SK-N-SH (cell line): ENCODE measurements at regions not wholly inside any gene's neighbourhood (a gene's known extent, or its start where the extent isn't known, plus 50 kb on each side); places are given as distances from the start of the nearest gene placed in this dataset.

Experiments
- CTCF ChIA-PET: fragments of 300-600, 350-600 bp; formaldehyde crosslinking; extraction: SDS; loops from one replicate; lab custom pipeline; 2021; lab: Yijun Ruan, JAX
- POLR2A ChIA-PET: fragments of 350-600 bp; sonication (Branson Sonifier 250); formaldehyde crosslinking; extraction: SDS; loops from one replicate; lab custom pipeline; 2020; ENCODE audit warnings: antibody characterized with exemption, inconsistent platforms; lab: Yijun Ruan, JAX
- DNase-seq: peaks from one replicate; pipeline ENCODE4 v3.0.0; 2012
- H2AFZ ChIP-seq: fragments of 200-600 bp; sonication (generic); 2 replicates; pipeline ENCODE4 v1.8.1; 2016; ENCODE audit warnings: antibody characterized with exemption, mild to moderate bottlenecking, low read depth
- H3F3A ChIP-seq: fragments of 200-600 bp; sonication (generic); replicated peaks from 2 replicates; pipeline ENCODE3; 2016; ENCODE audit warnings: antibody characterized with exemption, mild to moderate bottlenecking; ENCODE audit not compliant: insufficient read depth
- H3K27ac ChIP-seq, 2 experiments: fragments of 200-500 bp in 1 of 2; fragments of 200-600 bp in 1 of 2; sonication (Bioruptor generic) in 1 of 2; sonication (generic), shearing (Covaris generic) in 1 of 2; 2 replicates each; pipeline versions ENCODE4 v1.5.1 to v1.6.1; 2014 to 2016; ENCODE audit warnings: low read depth in 2 of 2, inconsistent platforms in 1 of 2, low read length in 1 of 2, mild to moderate bottlenecking in 1 of 2, mixed read lengths in 1 of 2
- H3K27me3 ChIP-seq: fragments of 200-600 bp; sonication (generic), shearing (Covaris generic); 2 replicates; pipeline ENCODE4 v1.6.1; 2016; ENCODE audit warnings: mixed run types; ENCODE audit not compliant: insufficient read depth
- H3K36me3 ChIP-seq, 2 experiments: fragments of 200-500 bp in 1 of 2; fragments of 200-600 bp in 1 of 2; sonication (Bioruptor generic) in 1 of 2; sonication (generic) in 1 of 2; replicated peaks in 1 of 2; 2 replicates each; pipeline versions ENCODE3 to v1.5.1; 2014 to 2016; ENCODE audit warnings: low read length in 1 of 2, mild to moderate bottlenecking in 1 of 2; ENCODE audit not compliant: insufficient read depth in 2 of 2, control insufficient read depth in 1 of 2
- H3K4me1 ChIP-seq, 2 experiments: fragments of 200-500 bp in 1 of 2; fragments of 200-600 bp in 1 of 2; sonication (Bioruptor generic) in 1 of 2; sonication (generic), shearing (Covaris generic) in 1 of 2; 2 replicates each; pipeline versions ENCODE4 v1.5.1 to v1.6.1; 2014 to 2016; ENCODE audit warnings: low read depth in 1 of 2, low read length in 1 of 2, mixed run types in 1 of 2; ENCODE audit not compliant: insufficient read depth in 2 of 2, control insufficient read depth in 1 of 2
- H3K4me2 ChIP-seq: fragments of 200-600 bp; sonication (generic), shearing (Covaris generic); 2 replicates; pipeline ENCODE4 v1.6.1; 2017; ENCODE audit warnings: mixed run types
- H3K4me3 ChIP-seq, 2 experiments: fragments of 200-500 bp in 1 of 2; fragments of 200-600 bp in 1 of 2; sonication (Bioruptor generic) in 1 of 2; sonication (generic), shearing (Covaris generic) in 1 of 2; 2 replicates each; pipeline versions ENCODE4 v1.5.1 to v1.8.1; 2014 to 2016; ENCODE audit warnings: low read depth in 2 of 2, inconsistent platforms in 1 of 2, low read length in 1 of 2, mild to moderate bottlenecking in 1 of 2, mixed read lengths in 1 of 2, moderate library complexity in 1 of 2
- H3K79me2 ChIP-seq: fragments of 200-600 bp; sonication (generic); 2 replicates; pipeline ENCODE4 v1.8.1; 2017; ENCODE audit warnings: mild to moderate bottlenecking; ENCODE audit not compliant: insufficient read depth
- H3K9ac ChIP-seq: fragments of 200-600 bp; sonication (generic); 2 replicates; pipeline ENCODE4 v1.6.1; 2017; ENCODE audit warnings: mixed run types
- H3K9me2 ChIP-seq: fragments of 200-600 bp; sonication (generic); 2 replicates; pipeline ENCODE4 v1.6.1; 2017; ENCODE audit warnings: mixed run types
- H3K9me3 ChIP-seq: fragments of 200-600 bp; sonication (generic); 2 replicates; pipeline ENCODE4 v1.6.1; 2017; ENCODE audit warnings: mixed run types, mild to moderate bottlenecking, moderate library complexity
- H4K20me1 ChIP-seq: fragments of 200-600 bp; sonication (generic); 2 replicates; pipeline ENCODE4 v1.6.1; 2017; ENCODE audit warnings: mild to moderate bottlenecking, mixed run types; ENCODE audit not compliant: insufficient read depth
- CHD2 ChIP-seq: fragments of 150-350 bp; IDR thresholded peaks from 2 replicates; pipeline ENCODE4 v1.6.1; 2018; ENCODE audit warnings: low read length; ENCODE audit not compliant: partially characterized antibody
- ELF1 ChIP-seq: IDR thresholded peaks from 2 replicates; pipeline ENCODE4 v1.4.0; 2012
- FOSL2 ChIP-seq: IDR thresholded peaks from 2 replicates; pipeline ENCODE4 v1.4.0; 2012; ENCODE audit warnings: low read depth, mild to moderate bottlenecking, moderate library complexity, borderline replicate concordance
- FOXJ3 ChIP-seq: sonication (generic); formaldehyde crosslinking; IDR thresholded peaks from 2 replicates; pipeline ENCODE4 v1.5.1; 2020; ENCODE audit warnings: mild to moderate bottlenecking, missing genetic modification reagents
- FOXM1 ChIP-seq: IDR thresholded peaks from 2 replicates; pipeline ENCODE4 v1.4.0; 2012; ENCODE audit warnings: low read depth, mild to moderate bottlenecking
- JUND ChIP-seq: IDR thresholded peaks from 2 replicates; pipeline ENCODE4 v1.4.0; 2012
- NRF1 ChIP-seq: IDR thresholded peaks from 2 replicates; pipeline ENCODE4 v1.6.1; 2012; ENCODE audit warnings: low read depth, mild to moderate bottlenecking, low read length
- RFX5 ChIP-seq: IDR thresholded peaks from 2 replicates; pipeline ENCODE4 v1.6.1; 2012; ENCODE audit warnings: mild to moderate bottlenecking, improper control_type of control experiment, low read length
- TCF12 ChIP-seq: IDR thresholded peaks from 2 replicates; pipeline ENCODE4 v1.4.0; 2012
- WGBS: methylation state at CpG from one replicate; pipeline ENCODE4 v1.1.6; 2017; ENCODE audit warnings: low lambda C conversion rate; 5-methylcytosine and 5-hydroxymethylcytosine counted together
- TF ChIP-seq, protein P1 (sequence below): fragments of 150-350 bp; IDR thresholded peaks from 2 replicates; pipeline ENCODE4 v1.6.1; 2017; ENCODE audit warnings: antibody characterized with exemption, low read length, low read depth, borderline replicate concordance
- TF ChIP-seq, protein P2 (sequence below): IDR thresholded peaks from 2 replicates; pipeline ENCODE4 v1.4.0; 2012; ENCODE audit warnings: low read depth, borderline replicate concordance
- TF ChIP-seq, protein P3 (sequence below): IDR thresholded peaks from 2 replicates; pipeline ENCODE4 v1.6.1; 2012; ENCODE audit warnings: mild to moderate bottlenecking, low read depth, low read length, moderate library complexity
- TF ChIP-seq, protein P4 (sequence below): fragments of 200-600 bp; sonication (generic); IDR thresholded peaks from 2 replicates; pipeline ENCODE4 v1.6.1; 2017; ENCODE audit warnings: antibody characterized with exemption, mild to moderate bottlenecking, moderate library complexity

DNA sequence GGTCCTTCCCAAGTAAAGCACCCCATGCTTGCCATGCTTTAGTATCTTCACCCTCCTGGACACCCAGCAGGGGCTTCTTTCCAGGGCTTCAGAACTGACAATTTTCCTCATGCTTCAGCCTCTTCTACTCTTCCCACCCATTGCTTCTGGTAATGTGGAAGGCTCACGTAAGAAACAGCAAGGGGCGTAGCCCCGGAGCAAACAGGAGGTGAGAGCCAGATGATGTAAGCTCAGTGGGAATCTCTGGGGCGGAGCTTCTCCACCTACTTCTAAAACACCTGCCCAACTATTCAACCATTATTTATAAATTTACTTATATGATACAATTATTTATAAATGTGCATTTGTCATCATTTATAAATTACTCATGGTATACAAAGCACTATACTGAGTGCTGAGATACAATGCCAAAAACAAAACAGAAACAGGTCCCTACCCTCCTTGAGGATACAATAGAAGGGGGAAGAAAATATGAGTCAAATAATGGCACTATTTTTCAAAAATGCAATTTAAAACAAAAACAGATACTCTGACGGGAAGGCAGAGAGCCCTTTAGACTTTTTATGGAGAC lies 140.1 kb upstream of the CAMK1G start:
- POLR2A ChIA-PET = no interaction called here

More for the DNA sequence above, 140.1 kb upstream of the CAMK1G start:
- no peak for DNase-seq
- Histone ChIP-seq H3K4me2 (no peak overlapping the region), H3K9ac (no peak overlapping the region), H3K4me3 (no peak overlapping the region), H3K36me3 (no peaks in the 10 kb centered on the region), H3K27ac (no peak overlapping the region), H3K9me2 (no peaks in the 10 kb centered on the region), H4K20me1 (no peaks in the 10 kb centered on the region), H2AFZ (no peak overlapping the region), H3K27me3 (no peaks in the 10 kb centered on the region), H3K9me3 (no peaks in the 10 kb centered on the region), H3F3A (no peaks in the 10 kb centered on the region), H3K4me1 (0 out of 4 replicates have a peak, but pooled peaks cover 0 to 2% of the 10 kb centered on the region in 2 experiments), H3K79me2 (no peaks in the 10 kb centered on the region)
- 86% methylated on average over 5 of the region's 5 CpGs for WGBS
- CTCF ChIA-PET = interaction anchor here (1.4 kb wide), 1 partner anchor 15 kb away, joined by 3 read pairs; no protein-coding TSS in a partner anchor
- TF ChIP-seq, protein P1, sequence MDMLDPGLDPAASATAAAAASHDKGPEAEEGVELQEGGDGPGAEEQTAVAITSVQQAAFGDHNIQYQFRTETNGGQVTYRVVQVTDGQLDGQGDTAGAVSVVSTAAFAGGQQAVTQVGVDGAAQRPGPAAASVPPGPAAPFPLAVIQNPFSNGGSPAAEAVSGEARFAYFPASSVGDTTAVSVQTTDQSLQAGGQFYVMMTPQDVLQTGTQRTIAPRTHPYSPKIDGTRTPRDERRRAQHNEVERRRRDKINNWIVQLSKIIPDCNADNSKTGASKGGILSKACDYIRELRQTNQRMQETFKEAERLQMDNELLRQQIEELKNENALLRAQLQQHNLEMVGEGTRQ = no peak
- TF ChIP-seq NRF1 (no peak), RFX5 (no peak), FOXM1 (no peak), TCF12 (no peak), FOSL2 (no peak), CHD2 (no peak), ELF1 (no peak), JUND (no peak), FOXJ3 (CRISPR knock-in tag) (no peak)
- TF ChIP-seq, protein P2, sequence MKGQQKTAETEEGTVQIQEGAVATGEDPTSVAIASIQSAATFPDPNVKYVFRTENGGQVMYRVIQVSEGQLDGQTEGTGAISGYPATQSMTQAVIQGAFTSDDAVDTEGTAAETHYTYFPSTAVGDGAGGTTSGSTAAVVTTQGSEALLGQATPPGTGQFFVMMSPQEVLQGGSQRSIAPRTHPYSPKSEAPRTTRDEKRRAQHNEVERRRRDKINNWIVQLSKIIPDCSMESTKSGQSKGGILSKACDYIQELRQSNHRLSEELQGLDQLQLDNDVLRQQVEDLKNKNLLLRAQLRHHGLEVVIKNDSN = no peak
- TF ChIP-seq, protein P3, sequence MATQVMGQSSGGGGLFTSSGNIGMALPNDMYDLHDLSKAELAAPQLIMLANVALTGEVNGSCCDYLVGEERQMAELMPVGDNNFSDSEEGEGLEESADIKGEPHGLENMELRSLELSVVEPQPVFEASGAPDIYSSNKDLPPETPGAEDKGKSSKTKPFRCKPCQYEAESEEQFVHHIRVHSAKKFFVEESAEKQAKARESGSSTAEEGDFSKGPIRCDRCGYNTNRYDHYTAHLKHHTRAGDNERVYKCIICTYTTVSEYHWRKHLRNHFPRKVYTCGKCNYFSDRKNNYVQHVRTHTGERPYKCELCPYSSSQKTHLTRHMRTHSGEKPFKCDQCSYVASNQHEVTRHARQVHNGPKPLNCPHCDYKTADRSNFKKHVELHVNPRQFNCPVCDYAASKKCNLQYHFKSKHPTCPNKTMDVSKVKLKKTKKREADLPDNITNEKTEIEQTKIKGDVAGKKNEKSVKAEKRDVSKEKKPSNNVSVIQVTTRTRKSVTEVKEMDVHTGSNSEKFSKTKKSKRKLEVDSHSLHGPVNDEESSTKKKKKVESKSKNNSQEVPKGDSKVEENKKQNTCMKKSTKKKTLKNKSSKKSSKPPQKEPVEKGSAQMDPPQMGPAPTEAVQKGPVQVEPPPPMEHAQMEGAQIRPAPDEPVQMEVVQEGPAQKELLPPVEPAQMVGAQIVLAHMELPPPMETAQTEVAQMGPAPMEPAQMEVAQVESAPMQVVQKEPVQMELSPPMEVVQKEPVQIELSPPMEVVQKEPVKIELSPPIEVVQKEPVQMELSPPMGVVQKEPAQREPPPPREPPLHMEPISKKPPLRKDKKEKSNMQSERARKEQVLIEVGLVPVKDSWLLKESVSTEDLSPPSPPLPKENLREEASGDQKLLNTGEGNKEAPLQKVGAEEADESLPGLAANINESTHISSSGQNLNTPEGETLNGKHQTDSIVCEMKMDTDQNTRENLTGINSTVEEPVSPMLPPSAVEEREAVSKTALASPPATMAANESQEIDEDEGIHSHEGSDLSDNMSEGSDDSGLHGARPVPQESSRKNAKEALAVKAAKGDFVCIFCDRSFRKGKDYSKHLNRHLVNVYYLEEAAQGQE = no peak
- TF ChIP-seq, protein P4, sequence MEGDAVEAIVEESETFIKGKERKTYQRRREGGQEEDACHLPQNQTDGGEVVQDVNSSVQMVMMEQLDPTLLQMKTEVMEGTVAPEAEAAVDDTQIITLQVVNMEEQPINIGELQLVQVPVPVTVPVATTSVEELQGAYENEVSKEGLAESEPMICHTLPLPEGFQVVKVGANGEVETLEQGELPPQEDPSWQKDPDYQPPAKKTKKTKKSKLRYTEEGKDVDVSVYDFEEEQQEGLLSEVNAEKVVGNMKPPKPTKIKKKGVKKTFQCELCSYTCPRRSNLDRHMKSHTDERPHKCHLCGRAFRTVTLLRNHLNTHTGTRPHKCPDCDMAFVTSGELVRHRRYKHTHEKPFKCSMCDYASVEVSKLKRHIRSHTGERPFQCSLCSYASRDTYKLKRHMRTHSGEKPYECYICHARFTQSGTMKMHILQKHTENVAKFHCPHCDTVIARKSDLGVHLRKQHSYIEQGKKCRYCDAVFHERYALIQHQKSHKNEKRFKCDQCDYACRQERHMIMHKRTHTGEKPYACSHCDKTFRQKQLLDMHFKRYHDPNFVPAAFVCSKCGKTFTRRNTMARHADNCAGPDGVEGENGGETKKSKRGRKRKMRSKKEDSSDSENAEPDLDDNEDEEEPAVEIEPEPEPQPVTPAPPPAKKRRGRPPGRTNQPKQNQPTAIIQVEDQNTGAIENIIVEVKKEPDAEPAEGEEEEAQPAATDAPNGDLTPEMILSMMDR = no peak
